ENCODE measurements at regions not wholly inside any gene's neighbourhood (a gene's known extent, or its start where the extent isn't known, plus 50 kb on each side); places are given as distances from the start of the nearest gene placed in this dataset.
A peak's percentile ranks its signal among the peaks of the same experiment; 100 is the strongest.
"Not testable (repeated sequence)": the region's sequence is repeated elsewhere in the genome, so short reads cannot be mapped to it uniquely, and the experiment has no call there.

DNA sequence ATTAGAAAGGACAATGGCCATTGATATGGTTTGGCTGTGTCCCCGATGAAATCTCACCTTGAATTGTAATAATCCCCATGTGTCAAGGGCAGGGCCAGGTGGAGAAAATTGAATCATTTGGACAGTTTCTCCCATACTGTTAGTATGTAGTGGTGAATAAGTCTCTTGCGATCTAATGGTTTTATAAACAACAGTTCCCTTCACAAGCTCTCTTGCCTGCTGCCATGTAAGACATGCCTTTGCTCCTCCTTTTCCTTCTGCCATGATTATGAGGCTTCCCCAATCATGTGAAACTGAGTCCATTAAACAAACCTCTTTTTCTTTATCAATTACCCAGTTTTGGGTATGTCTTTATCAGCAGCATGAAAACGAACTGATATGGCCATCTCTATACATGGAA is 302.7 kb downstream of the SFMBT2 start:
- DNase-seq: no peak

DNA sequence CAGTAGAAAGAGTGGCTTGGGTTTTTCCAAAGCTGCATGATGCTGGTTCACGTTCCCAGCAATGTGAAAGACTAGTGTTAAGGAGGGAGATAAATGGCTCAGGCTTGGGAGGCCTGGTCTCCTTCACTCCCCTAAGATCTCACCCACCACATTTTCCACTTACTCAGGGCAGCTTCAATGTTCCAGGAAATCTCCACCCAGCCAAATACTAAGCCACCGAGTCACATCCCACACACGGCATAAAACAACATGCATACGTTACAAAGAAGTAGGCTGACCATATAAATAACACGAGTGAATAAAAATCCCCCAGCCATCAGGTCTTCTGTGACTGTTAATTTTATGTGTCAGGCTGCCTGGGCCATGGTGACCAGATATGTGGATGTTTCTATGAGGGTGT is 303.5 kb downstream of the SFMBT2 start:
- DNase-seq: no peak

DNA sequence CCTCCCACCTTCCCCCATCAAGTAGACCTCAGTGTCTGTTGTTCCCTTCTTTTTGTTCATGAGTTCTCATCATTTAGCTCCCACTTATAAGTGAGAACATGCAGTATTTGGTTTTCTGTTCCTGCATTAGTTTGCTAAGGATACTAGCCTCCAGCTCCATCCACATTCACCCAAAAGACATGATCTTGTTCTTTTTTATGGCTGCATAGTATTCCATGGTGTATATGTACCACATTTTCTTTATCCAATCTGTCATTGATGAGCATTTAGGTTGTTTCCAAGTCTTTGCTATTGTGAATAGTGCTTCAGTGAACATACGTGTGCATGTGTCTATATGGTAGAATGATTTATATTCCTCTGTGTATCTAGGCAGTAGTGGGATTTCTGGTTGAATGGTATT is 306.5 kb downstream of the SFMBT2 start:
- not testable (repeated sequence) for DNase-seq

DNA sequence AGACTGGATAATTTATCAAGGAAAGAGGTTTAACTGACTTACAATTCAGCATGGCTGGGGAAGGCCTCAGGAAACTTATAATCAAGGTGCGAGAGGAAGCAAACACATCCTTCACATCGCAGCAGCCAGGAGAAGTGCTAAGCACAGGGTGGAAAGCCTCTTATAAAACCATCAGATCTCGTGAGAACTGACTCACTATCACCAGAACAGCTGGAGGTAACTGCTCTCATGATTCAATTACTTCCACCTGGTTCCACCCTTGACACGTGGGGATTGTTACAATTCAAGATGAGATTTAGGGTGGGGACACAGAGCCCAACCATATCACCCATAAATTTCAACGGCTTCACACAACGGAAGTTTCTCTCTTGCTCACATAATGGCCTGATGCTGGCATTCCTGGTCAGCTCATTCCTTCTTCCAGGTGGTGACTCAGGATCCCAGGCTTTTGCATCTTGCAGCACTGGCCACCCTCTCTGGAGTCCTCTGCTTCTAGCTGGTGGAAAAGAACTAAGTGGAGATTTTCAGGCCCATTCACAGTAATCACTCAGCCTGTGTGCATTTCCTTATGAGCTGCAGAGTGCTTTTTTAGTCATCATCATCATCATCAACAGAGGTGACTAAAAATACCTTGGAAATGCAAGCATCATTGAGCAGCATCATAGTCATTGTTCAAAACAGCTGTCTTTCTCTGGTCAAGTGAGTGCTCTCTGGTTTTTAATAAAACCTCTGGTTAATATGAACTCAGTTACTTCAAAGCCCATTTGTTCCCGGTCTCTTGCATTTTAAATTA is 308.1 kb downstream of the SFMBT2 start:
- DNase-seq: no peak

DNA sequence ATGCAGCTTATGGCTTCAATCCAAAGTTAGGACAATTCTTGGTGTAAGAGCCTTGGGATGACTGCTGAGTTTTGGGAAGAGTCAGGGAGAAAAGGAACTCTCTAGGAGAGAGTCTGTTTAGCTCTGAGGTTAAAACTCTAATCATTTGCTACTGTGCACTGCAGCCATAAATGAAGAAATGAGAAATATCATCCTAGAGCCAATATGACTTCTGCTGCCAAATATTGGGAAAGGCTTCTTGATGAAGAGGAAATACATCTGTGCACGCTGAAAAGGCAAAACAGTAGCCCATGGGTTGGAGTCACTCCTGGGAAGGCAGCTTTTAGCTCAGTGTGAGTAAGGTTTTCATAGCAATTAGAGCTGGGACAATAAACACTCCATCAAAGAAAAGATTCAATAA is 308.8 kb downstream of the SFMBT2 start:
- no peak for DNase-seq

DNA sequence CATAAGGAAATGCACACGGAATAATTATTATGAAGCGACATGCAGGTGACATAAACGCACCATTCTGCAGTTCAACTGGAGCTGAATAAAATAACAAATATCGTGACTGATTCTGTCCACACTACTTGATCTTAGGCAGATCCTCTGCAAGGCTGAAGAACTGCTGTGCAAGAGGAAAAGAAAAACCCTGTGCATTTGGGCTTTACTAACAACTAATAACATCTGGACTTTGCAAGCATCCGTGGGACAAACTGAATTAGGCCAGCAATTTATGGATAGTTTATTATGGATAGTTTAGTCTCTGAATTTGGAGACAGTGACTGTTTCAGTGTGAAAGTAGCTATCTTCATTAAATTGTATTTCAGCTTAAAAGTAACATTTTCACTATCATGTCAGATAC is 309.4 kb downstream of the SFMBT2 start:
- no peak for DNase-seq

DNA sequence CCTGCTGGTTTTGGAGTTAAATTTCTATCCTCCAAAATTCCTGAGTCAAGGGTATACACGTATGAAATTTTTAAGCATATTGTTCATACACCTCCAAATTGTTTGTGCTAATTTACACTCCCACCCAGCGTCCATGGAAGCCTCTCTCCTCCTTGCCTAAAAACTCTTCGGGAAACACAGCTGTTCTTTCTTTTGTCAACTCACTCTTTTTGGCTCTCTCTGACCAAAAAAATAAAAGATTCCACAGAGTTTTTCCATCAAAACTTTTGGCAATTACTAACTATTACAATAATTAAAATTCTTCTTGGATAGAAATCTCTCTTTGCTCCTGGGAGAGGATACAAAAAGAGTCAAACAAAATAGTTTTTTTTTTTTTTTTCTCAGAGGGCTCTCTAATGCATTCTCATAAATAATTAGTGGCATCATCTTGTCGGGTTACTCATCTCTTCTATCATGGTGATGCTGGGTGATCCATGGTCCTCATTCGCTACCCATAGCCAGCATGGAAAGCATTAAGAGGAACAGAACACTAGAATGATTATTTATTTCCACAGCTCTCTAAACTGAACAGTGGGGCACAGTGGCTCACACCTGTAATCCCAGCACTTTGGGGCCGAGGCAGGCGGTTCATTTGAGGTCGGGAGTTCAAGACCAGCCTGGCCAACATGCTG is 310.7 kb downstream of the SFMBT2 start:
- DNase-seq: no peak

DNA sequence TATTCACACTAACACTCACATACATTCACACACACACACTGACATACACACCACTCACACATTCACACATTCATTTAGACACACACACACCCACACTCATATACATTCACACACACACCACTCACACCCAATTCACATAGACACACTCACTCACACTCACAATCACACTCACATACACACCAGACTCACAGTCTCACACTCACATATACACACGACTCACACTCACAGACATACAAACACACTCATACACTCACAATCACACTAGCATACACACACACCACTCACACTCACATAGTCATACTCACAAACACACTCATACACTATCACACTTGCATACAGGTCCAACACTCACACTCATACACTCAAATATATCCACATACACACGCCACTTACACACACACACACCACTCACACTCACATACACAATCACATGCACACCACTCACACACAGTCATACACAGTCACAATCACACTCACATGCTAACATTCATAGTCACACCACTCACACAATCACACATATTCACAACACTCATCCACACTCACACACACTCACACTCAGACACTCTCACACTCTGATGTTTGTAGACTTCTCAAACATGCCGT is 312.6 kb downstream of the SFMBT2 start:
- DNase-seq: no peak

DNA sequence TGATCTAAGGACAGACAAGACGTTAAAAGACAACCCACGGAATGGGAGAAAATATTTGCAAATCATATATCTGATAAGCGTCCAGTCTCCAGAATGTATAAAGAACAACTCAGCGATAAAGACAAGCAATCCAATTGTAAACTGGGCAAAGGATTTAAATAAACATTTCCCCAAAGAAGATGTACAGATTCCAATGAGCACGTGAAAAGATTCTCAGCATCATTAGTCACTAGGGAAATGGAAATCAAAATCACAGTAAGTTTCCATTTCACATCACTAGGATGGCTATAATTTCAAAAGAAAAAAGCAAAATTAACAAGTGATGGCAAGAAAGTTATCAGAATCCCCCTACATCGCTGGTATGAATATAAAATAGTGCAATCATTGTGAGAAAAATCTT is 316.1 kb downstream of the SFMBT2 start:
- no peak for DNase-seq

DNA sequence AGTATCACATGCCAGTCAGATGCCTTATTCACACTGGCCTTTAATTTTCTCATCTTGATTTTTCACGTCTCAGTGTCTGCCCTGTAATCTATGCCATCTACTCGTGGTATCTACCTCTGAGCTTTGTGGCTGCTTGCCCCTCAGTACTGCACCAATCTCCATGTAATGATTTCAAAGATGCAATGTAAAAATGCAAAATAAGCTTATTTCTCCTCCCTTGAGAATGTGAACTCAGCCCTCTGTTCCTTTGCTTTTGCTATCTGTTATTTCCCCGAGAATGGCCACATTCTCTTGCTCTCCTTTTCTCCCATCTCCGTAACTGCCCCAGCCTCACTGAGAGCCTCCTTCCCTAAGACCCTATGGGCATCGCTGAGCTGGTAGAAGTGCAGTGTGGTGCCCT is 317.5 kb downstream of the SFMBT2 start:
- no peak for DNase-seq

DNA sequence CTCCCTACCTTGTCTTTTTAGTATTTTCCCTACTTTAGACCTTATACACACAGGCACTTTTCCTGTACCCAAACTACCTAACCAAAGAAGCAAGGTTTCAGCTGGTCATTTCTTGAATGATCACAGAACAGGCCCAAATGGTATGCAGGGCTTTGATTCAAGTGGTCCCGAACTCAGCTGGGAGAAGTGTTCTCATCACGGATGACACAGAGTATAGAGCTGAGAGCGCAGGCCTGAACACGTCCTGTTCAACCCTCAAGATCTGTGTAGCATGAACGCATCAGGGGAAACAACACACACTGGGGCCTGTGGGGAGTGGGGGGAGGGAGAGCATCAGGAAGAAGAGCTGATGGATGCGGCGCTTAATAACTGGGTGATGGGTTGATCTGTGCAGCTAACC is 318.2 kb downstream of the SFMBT2 start:
- no peak for DNase-seq

DNA sequence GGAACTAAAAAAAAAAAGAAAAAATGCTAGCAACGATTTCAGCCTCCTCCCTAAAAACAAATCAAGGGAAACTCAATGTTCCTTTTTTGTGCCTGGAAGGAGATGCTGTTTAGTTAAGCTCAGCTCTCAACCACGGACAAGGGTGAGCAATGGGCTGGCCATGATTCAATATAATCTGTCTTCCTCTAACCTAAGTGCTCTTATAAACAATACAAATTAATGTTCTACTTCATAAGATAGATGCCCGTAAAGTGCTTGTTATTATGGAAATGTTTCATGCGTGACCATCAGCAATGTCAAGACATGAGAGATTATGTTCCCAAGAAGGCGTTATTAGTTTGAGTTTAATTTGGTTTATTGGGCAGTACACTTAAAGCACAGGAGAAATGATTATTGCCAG is 320.3 kb downstream of the SFMBT2 start:
- DNase-seq: no peak

DNA sequence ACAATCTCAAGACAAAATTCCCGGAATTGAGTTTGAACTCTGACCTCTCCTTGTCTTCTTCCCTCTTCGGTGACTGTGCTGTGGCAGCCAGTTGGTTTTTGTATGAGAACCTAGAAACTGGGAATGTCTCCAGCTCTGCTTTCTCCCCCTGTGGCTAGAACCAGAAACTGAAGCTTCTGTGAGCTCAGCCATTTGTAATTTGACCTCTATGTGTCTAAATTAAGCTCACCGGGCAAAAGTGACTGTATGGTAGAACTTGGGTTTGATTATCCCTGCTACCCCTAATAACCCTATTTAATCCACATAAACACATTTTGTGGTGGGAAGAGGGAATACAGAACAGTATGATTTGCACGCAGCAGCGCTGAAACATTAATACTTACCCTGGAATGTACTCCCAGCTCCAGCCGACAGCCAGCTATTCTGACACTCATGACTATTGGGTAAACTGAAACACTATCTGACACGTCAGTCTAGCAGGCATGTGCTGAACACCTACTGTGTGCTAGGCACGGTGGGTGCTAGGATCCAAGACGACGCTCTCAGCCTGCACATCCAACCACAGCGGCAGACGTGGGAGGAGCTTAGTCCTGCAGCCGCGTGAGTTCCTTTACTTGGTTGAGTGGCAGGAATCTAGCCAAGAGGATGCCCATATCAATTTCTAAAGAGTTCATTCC is 324.8 kb downstream of the SFMBT2 start:
- DNase-seq: no peak

DNA sequence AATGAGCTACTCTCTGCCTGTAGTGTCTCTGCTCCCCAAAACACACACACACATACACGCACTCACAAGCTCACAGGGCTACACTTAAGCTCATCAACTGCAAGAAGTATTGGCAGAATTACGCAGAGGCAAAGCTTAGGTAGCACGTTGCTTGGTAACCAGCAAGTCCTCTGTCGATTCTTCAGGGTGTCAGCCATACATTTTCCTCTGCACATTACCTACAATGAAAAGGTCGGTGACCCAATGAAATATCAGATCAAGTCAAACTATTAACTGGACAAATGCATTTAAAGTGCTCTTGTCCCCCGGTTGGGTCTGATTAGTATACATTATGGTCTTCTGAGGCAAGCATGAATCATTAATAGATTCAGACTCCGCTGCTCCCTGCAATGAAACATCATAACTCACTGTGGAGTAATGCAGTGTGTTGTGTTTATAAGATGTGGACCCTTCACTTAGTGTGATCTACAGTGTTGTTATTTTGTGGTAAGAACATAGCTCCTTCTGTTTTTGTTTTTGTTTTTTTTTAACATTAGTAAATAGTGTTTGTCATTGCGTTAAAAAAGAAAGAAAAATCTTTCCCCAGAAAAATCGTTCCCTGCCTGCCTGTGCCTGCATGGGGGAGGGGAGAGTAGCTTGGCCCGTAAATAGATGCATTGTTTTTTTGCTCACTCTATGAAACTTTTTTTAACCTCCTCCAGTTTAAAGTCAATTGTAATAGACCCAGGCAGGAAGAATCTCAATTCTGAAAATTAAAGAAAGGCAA is 325.5 kb downstream of the SFMBT2 start:
- DNase-seq: peak; percentile 1

DNA sequence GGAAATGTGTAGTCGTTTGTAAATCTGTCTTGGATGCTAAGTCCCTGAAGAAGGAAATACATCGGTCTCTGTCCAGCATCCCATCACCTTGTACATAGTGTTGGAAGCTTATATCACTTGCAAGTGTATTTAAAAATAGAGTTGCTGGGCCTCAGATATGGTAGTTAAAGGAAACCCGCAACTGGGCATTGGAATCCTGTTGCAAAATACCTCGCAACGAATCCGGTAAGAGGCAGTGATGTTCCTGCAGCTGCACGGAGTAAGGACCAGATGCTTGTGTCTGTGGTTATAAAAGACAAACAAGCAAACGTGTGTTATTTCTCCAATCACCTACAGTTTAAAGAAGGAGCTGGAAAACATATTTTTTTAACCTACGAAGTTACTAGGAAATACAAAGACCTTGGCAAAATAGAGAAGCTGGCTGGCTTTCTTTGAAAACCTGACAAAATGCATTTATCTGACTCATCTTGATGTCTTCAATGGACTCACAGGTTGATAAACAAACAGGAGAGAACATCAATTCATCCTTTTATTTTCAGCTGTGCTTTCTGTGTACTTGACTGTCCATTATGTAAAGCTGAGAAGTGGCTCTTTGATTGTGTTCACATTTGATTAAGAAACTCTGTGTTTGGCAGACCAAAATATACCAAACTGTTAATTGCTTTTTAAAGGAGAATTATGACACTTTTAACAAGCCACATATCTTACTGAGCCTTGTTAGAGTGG is 326.4 kb downstream of the SFMBT2 start:
- no peak for DNase-seq

DNA sequence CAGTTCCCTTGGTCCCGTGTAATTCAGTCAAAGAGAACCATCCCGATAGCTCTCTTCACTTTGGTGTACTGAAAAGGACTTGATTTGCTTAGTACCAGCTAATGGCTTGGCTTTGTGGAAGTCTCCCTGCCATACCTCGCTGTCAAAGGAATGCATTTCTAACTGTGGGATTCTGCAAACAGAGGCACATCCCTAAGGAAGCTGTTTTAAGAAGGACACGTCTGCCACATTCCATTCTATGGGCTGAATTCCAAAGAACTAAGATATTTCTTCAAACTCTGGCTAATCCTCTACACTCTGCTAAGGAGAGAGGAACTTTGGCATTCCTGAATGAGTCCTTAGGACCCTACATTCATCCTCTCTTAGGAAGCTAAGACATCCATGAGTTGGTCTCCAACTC is 327.9 kb downstream of the SFMBT2 start:
- no peak for DNase-seq

DNA sequence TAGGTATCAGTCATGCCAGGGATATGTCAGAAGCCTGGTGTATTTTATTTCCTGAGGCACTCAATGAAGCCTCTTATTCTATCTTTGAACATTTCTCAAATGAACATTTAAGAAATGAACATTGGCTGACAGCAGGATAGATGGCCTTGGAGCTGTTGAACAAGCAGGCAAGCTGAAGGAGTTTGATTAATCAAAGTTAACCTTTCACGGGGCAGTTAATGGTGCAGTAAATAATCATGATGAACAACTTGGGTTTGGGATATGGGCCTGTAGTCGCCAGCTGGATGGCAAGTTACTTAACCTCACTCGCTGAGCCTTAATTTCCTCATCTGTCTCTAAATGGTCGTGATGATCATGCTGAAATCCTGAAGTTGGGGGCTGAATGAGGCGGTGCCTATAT is 333.0 kb downstream of the SFMBT2 start:
- DNase-seq: no peak

DNA sequence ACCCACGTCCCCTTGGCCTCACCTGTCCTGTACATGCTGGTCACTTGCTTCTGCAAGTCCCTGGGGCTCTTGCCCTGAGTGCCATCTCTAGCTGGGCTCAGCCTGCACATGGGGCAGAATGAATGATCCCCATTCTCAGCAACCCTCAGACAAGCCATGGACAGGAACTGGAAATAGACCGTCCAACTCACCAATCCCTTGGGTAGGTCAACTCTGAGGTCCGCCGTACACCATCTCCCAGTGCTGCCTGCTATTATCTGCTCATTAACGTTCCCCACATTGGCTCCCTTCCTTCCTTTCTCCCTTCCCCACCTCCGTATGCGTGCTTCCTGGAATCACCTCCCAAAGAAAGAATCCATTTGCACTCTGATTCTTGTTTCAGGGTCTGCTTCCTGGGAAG is 335.0 kb downstream of the SFMBT2 start:
- no peak for DNase-seq

DNA sequence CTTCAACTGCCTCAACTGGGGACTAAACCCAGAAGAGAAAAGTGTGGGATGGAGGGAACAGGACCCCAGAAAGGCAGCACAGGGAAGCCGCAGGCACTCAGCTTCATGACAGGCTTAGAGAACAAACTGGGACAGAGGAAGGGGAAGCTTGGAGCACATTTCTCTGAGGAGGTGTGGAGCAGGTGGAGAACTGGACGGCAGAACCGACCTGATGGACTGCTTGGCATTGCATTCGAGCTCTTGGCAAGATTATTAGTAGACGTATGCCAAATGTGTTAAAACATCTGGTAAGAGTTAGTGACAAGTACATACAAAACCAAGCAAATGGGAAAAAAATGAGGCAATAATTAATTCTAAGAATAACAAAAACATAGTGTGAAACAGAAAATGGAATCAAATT is 335.7 kb downstream of the SFMBT2 start:
- no peak for DNase-seq

DNA sequence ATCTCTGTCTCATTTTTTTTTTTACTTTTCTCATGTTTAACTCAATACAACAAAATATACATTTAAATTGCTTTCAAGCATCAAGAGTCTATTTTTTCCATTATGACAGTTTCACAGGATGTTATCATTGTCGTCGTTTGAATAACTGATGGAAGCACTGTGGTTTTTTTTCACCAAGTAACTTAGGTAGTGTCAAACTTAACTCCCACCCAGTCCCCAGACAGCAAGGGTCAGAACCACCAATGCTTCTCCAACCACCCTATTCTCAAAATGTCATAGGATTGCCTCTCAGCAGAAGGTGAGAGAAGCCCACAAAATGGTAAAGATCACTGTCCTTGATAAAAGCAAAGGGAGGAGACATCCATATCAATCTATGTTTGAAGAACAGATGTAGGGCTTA is 339.4 kb downstream of the SFMBT2 start:
- DNase-seq: no peak

DNA sequence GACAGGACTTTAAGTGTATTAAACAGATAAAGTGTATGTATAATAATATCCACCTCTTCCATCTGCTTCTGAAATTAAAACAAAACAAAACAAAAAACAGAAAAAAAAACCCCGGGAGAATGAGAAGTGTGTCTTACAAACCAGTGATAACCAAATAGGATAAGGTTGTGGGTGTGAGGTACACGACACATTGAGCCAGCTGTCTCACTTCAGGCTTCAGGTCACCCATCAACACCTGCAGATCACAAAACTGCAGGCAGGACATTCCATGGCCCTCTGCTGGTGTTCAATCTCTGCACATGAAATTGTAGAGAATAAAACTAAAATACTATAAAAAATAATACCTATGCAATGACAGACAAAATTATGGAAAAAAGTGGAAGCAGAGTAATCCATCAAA is 339.9 kb downstream of the SFMBT2 start:
- DNase-seq: no peak

DNA sequence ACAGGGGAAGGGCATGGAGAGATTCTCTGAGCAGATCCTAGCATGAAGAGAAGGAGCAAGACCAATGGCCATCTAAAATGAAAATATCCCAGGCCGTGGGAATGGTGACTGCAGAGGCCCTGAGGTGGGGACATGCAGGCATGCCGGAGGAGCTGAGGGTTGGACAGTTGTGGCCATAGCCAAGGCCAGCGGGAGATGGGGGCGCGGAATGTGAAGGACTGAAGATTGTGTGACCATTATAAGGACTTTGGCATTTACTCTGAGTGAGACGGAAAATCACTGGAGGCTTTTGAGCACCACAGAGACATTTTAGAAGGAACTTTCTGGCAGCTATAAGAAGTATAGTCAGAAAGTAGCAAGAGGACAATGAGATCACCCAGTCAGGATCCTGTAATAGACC is 341.1 kb downstream of the SFMBT2 start:
- DNase-seq: no peak
